Dedifferentiated amniotic fluid mesenchymal stem cell (primary cell): ENCODE measurements at regions not wholly inside any gene's neighbourhood (a gene's known extent, or its start where the extent isn't known, plus 50 kb on each side); places are given as distances from the start of the nearest gene placed in this dataset.

ENCODE experiments used
- DNase-seq: peaks from one replicate; pipeline ENCODE4 v3.0.0-alpha.2; 2016; ENCODE audit errors: extremely low spot score

DNA sequence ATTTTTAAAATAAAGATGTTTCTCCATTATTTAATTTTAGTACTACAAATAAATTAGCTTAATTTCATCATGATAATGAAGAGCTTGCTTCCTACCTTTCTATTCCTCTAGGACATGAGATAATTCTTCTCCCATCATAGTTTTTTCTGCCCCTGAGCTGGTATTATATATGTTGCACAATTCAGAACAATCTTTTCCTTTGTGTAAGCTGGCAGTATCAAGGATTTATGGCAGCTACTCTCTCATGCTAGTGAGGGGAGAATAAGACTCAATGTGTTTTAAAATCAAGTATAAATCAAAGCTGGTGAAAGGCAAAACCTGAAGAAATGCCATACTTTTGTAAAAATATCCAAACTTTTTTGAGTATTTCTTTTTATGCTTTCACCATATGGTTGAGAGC is 1405.3 kb downstream of the SI start:
- no peak for DNase-seq

DNA sequence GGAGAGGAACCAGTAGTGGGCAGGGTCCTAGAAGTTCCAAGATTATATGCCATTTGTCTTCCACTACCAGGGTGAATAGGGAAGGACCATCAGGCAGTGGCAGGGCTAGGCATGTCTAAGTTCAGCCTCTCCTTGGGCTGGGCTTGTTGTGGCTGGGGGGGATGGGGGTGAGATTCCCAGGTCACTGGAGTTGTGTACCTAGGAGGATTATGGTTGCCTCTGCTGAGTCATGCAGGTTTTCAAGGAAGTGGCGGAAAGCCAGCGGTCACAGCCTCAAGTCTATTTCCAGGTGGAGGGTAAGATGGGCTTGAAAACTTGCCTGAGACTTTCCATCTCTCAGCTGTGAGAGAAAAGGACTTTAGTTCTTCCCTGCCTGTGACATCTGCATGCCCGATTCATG is 1407.1 kb downstream of the SI start:
- no peak for DNase-seq

DNA sequence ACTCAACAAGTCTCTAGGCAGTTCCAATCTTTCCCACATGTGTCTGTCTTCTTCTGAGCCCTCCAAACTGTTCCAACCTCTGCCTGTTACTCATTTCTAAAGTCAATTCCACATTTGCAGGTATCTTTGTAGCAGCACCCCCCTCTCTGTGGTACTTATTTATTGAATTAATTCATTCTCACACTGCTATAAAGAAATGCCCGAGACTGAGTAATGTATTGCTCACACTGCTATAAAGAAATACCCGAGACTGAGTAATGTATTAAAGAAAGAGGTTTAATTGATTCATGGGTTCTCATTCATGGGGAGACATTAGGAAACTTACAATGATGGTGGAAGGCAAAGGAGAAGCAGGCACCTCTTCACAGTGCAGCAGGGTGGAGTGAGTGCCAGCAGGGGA is 1413.8 kb downstream of the SI start:
- DNase-seq, result no peak

DNA sequence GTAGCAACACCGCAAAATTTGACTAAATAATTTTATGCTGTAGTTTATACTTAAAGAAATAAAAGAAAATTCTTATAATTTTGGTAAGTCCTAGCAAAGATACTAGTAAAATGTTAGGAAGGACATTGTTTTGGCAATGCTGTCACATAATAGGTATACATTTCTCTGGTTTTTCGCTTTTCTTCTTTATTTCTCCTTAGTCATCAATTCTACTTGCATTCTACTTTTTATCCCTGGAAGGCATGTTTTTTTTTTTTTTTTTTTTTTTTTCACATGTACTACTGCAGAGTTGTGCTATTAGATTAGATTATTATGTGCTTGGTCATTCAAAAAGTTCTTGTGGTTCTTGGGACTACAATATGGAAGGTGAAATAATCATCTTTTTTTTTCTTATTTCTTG is 1421.2 kb downstream of the SI start:
- no peak for DNase-seq

DNA sequence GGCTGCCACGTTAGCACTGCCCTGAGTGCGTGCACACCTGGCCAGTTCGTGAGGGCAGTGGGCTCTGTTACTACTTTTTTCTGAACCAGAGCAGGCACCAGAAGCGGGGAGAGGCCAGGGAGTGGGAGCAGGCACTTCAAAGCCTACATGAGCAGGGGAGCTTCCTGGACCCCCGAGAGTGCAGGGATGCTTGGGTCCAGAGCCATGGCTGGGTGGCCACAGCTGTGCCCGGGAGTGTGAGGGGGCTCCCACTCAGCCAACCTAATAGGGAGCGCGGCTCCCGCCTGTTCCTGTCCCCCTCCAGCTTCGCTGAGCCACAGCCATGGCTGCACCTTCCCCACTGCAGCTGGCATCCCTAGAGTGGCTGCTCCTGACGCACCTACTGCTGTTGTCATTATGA is 1423.3 kb downstream of the SI start:
- DNase-seq, result no peak

DNA sequence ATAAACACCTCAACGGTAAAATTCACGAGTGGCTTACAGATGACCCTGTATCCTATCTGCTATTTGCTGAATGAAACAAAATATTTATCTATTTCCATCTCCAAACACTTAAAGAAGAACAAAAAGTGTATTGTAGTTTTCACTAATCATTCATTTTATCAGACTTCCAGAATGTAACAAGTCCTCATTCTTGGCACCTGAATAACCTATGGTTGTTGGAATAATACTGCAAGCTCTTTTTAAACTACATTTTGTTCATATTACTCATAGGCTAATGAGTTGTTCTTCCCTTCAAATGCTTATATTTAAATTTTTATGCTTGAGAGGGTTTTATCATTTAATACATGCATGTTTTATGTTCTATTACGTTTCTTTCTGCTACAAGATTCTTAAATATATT is 1434.1 kb downstream of the SI start:
- no peak for DNase-seq

DNA sequence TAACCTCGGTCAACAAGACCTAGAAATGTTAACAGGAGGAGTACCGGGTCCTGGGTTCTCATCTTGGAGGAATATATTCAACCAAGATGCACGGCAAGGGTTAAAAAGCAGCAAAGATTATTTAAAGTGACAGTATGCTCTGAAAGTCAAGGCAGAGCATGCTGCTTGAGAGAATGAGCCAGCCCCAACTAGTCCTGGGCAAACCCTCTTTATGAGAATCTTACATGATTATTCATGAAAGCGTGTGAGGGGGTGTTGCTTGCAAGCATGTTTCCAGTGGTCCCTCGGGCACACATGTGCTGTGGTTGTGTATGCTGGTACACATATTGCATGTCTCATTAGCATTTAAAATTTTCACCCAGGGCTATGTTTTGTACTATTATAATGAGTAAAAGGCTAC is 1445.6 kb downstream of the SI start:
- DNase-seq, result no peak

DNA sequence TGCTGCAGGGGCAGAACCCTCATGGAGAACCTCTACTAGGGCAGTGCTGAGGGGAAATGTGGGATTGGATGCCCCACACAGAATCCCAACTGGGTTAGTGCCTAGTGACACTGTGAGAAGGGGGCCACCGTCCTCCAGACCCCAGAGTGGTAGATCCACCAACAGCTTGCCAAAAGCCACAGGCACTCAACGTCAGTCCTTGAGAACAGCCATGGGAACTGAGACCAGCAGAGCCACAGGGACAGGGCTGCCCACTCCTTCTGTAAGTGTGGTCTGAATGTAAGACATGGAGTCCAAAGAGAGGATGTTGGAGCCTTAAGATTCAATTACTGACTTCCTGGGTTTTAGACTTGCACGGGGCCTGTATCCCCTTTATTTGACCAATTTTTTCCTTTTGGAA is 1451.5 kb downstream of the SI start:
- DNase-seq, result no peak

DNA sequence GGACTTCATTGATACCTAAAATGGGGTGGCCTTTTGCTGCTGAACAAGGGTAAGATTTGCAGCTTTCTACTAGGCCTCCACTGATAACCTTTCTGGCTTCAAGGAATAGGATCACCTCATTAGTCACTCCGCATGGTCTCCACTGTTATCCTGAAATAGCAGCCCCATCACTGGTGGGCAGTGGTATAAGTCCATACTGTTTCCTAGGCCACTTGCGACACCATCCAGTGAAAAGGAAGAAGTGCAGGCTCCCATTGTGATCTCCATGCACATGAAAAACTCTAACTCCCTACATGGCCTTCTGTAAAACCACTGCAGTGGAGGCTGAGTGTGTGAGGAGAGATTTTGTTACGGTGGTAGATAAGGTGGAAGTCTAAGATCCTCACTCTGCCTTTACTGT is 1455.9 kb downstream of the SI start:
- DNase-seq, result no peak

DNA sequence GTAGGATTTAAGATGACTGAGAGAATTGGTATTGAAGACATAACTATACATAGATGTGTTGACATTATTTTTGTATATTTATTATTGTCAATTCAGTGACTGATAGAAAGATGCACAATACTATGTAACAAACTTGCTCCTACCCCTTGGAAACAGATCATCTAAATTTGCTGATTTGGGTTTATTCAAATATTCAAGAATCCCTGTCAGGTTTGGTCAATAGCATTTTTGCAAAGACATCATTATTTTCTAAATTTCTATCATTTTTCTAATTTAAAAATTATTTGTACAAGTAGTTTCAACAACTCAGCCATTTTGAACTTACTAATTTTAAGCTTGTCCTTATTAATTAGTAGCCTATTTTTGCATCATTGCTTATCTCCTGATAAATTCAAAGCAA is 1463.4 kb downstream of the SI start:
- DNase-seq, result no peak

DNA sequence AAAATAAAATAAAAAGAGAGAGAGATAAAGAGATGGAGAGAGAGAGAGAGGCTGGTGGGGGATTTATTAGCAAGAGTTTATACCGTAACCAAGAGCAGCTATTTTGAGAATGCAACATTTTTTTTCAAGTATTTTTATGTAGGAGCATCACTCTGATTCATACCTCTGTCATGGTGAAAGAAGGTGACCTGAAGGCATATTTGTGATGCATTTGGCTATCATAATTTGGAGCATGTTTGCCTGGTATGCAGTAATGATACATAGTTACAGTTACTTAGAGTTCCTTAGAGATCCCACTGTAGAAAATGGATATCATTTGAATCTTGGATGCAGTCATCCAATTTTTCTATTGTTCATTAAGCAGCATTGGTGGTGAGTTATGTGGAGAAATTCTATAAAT is 1472.4 kb downstream of the SI start:
- DNase-seq, result no peak

DNA sequence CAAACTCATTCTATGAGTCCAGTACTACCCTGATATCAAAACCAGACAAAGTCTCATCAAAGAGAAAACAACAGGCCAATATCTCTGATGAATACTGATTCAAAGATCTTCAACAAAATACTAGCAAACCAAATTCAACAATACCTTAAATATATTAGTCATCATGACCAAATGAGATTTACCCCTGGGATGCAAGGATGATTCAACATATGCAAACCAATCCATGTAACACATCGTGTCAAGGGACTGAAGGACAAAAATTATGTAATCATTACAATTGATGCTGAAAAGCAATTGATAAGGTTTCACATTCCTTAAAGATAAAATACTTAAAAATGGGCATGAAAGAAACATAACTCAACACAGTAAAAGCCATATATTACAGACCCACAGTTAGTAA is 1476.9 kb downstream of the SI start:
- no peak for DNase-seq

DNA sequence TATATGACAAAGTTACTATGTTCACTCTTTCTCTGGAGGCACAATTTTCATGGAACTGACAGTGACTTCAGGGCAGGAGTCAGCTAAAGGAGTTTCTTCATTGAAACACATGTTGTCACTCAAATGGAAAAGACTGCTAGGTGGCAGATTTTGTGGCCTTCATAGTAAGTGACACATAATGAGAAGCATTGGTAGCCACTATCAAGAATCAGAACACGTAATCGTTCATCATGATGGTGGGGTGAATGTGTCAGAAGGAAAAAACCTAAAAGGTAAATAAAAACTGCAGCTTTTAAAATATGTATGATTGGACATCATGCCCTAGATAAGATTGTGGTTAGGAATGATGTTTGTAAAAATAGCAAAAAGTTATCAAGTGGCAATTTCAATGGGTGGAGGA is 1491.0 kb downstream of the SI start:
- no peak for DNase-seq

DNA sequence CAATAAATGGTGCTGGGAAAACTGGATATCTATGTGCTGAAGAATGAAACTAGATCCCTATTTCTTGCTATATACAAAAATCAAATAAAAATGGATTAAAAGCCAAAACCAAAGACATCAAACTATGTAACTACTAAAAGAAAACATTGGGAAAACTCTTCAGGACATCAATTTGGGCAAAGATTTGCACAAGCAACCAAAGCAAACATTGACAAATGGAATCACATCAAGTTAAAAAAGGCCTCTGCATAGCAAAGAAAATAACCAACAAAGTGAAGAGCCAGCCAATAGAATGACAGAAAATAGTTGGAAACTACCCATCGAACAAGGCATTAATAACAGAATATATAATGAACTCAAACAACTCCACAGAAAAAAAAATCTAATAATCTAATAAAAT is 1495.3 kb downstream of the SI start:
- no peak for DNase-seq

DNA sequence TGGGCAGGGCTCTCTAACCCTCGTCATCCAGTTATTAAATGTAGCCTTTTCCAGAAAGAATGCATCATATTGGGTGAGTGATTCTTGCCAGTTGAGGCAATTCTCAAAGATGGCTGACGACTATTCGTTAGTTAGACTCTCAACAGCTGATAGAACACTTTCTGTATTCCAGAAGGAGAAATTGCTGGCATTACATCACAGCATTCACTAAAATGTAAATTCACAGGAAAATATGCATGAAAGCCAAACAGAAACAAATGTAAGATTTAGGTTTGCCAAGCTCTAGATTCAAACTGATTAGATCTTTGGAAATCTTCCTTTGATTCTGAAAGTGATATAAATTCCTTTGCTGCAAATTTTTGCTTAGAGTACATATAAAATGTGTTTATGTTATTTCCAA is 1501.0 kb downstream of the SI start:
- DNase-seq, result no peak

DNA sequence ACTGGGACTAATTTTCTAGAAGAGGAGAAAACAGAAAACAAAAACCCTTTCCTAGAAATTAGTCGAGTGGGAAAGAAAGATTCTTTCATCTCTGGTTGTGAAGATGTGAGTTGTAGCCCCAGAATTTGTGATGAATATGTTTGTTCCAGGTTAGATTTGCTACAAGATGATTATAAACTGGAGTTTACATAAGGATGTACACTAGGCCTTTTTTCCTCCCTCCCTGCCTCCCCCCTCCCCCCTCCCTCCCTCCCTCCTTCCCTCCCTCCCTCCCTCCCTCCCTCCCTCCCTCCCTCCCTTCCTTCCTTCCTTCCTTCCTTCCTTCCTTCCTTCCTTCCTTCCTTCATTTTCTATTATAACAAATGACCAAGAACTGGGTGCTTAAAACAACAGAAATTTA is 1502.0 kb downstream of the SI start:
- DNase-seq, result no peak

DNA sequence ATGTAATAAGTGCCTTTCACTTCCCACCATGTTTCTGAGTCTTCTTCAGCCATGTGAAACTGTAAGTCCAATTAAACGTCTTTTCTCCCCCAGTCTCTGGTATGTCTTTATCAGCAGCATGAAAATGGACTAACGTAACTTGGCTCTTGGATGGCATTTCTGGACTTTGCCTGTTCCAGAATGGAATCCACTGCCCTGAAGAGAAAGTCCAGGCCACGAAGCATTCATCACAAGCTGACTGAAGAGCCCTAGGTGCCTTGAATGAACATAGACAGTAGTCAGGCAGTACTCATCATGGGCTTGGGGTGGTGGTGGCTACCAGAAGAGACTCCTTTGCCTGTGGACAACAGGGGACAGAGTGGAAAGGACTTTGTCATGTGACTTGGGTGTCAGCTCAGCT is 1505.0 kb downstream of the SI start:
- no peak for DNase-seq

DNA sequence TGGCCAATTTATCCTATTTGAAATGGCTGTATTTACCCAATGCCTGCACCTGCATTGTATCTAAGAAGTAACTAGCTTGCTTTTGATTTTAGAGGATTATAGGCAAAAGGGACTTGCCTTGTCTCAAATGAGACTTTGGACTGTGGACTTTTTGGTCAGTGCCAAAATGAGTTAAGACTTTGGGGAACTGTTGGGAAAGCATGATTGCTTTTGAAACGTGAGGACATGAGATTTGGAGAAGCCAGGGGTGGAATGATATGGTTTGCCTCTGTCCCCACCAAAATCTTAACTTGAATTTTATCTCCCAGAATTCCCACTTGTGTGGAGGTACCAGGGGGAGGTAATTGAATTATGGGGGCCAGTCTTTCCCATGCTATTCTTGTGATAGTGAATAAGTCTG is 1505.4 kb downstream of the SI start:
- no peak for DNase-seq

DNA sequence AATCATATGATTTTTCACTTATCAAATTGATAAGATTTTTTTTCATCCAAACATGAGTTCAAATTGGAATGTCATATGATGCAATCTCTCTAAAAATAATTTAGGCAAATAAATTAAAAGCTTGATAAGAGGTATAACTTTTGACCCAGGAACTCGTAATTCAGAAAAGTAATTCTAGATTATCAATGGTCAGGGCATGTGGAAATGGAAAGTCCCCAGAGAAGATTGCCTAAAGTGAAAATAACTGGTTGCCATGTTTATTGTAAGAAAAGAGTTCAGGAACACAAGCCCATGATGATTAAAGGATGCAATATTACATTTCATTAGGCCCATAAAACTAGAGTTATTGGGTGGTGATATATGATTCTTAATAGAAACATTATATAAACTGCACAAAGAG is 1514.8 kb downstream of the SI start:
- DNase-seq, result no peak

DNA sequence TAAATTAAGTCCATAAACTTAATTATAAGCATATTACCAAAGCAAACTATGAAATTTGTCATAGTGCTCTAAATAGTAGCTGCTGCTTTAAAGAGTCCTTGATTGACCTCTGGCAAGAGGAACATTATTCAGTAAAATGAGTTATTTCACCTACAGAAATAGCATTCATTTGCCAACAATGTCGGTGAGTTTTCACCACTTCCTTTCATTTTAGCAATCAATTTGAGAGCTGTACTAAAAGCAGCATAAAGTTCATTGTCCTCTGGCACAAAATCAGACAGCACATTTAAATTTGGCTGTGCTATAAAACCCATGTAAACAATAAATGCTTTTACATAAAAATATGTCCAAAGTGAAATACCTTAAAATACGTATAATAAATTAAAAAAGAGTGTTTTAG is 1515.7 kb downstream of the SI start:
- DNase-seq, result no peak

DNA sequence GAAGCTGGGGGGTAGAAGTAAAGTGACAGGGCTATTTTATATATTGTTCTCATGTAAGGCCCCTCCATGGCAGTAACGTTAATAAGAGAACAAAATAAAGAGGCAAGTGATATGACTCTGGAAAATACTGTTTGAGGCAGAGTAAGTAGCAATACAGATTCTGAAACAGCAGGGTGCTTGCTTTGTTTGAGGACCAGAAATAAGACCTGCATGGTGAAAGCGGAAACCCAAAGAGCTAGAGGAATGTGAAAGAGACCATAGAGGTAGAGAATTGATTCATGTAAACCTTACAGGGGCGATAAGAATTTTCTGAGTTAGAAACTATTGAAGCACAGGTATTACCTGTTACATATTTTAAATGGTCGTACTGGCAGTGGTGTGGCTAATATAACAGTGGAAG is 1517.1 kb downstream of the SI start:
- no peak for DNase-seq

DNA sequence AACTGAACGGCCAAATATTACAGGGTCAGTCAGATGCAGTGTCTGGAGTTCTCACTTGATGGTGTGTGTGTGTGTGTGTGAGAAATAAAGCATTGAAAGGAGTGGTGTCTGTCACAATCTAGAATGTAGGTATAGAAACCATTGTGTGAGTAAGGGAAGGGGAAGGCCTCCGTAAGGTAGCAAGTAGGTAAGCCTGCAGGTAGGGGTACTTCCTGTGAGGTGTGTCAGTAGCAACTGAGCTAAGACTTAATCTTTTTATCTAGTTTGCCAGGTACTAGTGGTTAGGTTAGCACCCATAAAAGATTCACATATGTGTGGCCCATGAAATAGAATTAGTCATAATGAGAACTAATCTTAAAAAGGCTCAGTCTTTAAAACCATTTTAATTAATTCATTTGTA is 1517.8 kb downstream of the SI start:
- no peak for DNase-seq

DNA sequence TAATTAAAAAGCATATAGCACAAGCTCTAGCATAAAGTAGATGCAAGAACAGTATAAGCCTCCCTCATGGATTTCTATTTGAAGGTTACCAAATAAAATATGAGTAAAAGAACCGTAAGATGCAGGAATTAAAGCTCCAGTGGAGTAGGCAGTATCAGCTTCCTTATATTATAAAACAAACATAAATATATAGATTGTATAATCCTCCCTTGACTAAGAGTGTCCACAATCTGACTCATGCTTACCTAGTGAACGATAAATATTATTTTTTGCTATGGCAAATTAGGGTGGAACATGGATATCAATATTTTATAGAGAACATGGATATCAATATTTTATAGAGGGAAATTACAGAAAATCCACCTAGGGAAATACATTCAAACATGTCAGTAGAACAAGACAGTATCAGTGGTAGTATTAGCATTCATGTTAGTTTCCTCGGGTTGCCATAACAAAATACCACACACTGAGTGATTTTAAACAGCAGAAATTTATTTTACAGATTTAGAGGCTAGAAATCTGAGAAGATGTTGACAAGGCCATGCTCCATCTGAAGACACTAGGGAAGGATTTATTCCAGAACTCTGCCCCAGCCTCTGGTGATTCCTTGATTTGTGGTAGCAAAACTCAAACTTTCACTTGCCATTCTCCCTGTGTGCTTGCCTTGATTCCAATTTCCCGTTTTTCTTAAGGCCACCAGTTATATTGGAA is 1521.3 kb downstream of the SI start:
- no peak for DNase-seq

DNA sequence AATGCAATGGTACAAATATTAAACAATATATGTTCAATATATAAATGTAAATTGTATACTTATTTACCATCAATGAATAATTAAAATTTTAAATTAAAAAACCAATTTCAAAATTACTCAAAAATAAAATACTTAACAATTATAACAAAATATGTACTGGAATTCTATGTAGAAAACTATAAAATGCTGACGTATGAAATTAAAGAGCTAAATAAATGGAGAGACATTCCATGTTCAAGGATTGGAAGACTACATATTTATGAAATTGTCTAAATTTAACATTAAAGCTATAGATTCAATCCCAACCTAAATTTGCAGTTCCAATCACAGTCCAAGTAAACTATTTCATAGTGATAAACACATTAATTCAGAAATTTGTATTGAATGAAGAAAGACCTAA is 1522.4 kb downstream of the SI start:
- no peak for DNase-seq

DNA sequence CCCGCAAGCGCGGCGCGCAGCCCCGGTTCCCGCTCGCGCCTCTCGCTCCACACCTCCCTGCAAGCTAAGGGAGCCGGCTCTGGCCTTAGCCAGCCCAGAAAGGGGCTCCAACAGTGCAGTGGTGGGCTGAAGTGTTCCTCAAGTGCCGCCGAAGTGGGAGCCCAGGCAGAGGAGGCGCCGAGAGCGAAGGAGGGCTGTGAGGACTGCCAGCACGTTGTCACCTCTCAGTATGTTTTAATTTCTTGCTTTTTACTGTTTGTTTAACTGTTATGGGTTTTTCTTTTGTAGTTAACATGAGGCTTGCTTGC is 1525.7 kb downstream of the SI start:
- DNase-seq, result no peak
